BJ (cell line): ENCODE measurements at regions not wholly inside any gene's neighbourhood (a gene's known extent, or its start where the extent isn't known, plus 50 kb on each side); places are given as distances from the start of the nearest gene placed in this dataset.

Experiments
- CTCF ChIA-PET: fragments of 350-600 bp; formaldehyde crosslinking; extraction: SDS; loops from one replicate; lab custom pipeline; 2021; ENCODE audit warnings: antibody characterized with exemption, inconsistent platforms; lab: Yijun Ruan, JAX
- POLR2A ChIA-PET: fragments of 300-600 bp; sonication (Branson Sonifier 250); formaldehyde crosslinking; extraction: SDS; loops from one replicate; lab custom pipeline; 2021; ENCODE audit warnings: antibody characterized with exemption; lab: Charles Lee
- DNase-seq: peaks from one replicate; pipeline ENCODE4 v3.0.0-alpha.2; 2011; ENCODE audit warnings: low read depth
- H3K27me3 ChIP-seq: 2 replicates; pipeline ENCODE4 v1.6.0; 2011; ENCODE audit warnings: low read length; ENCODE audit not compliant: control insufficient read depth, insufficient read depth
- H3K36me3 ChIP-seq: 2 replicates; pipeline ENCODE4 v1.5.1; 2011; ENCODE audit warnings: low read length; ENCODE audit not compliant: control insufficient read depth, insufficient read depth
- H3K4me3 ChIP-seq: 2 replicates; pipeline ENCODE4 v1.5.1; 2011; ENCODE audit warnings: low read depth, mild to moderate bottlenecking, control low read depth, low read length
- TF ChIP-seq, protein P1 (sequence below): IDR thresholded peaks from 2 replicates; pipeline ENCODE4 v1.5.1; 2011; ENCODE audit warnings: low read depth, mild to moderate bottlenecking, control low read depth, inconsistent platforms, low read length, moderate library complexity; ENCODE audit not compliant: insufficient read depth

DNA sequence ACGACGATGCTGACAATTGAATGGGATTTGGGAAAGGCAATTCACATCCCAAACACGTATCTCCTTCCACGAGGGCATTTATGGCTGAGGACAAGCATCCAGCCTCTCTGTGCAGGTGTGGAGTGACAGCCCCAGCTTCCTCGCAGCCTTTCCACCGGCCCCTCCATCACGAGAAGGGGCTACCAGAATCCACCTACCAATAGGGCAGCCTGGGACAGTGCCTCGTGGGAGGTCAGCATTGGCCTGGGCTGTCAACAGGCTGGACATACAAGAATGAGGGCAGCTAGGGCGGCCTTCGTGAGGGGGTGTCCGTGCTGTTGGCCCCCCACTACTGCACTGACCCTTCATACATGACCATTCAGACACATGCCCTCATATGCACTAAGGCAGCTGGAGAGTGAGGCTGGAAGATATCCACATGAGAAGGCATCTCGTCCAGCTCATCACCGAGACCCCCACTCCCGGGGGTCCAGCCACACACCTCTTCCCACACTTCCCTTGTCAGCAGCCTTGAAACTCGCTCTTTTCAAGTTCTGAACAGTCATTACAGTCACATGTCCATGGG, 81.0 kb upstream of the ADRA2C start:
- ChIA-PET POLR2A (no interaction called here), CTCF (interaction anchor here (0.7 kb wide), 1 partner anchor 11 kb away, joined by 3 read pairs; no protein-coding TSS in a partner anchor)
- Histone ChIP-seq H3K36me3 (no peaks in the 10 kb centered on the region), H3K4me3 (no peak overlapping the region), H3K27me3 (peaks cover 3% of the 10 kb centered on the region; the same call in 1 of the 2 replicates)
- TF ChIP-seq, protein P1, sequence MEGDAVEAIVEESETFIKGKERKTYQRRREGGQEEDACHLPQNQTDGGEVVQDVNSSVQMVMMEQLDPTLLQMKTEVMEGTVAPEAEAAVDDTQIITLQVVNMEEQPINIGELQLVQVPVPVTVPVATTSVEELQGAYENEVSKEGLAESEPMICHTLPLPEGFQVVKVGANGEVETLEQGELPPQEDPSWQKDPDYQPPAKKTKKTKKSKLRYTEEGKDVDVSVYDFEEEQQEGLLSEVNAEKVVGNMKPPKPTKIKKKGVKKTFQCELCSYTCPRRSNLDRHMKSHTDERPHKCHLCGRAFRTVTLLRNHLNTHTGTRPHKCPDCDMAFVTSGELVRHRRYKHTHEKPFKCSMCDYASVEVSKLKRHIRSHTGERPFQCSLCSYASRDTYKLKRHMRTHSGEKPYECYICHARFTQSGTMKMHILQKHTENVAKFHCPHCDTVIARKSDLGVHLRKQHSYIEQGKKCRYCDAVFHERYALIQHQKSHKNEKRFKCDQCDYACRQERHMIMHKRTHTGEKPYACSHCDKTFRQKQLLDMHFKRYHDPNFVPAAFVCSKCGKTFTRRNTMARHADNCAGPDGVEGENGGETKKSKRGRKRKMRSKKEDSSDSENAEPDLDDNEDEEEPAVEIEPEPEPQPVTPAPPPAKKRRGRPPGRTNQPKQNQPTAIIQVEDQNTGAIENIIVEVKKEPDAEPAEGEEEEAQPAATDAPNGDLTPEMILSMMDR, result no peak
- no peak for DNase-seq

DNA sequence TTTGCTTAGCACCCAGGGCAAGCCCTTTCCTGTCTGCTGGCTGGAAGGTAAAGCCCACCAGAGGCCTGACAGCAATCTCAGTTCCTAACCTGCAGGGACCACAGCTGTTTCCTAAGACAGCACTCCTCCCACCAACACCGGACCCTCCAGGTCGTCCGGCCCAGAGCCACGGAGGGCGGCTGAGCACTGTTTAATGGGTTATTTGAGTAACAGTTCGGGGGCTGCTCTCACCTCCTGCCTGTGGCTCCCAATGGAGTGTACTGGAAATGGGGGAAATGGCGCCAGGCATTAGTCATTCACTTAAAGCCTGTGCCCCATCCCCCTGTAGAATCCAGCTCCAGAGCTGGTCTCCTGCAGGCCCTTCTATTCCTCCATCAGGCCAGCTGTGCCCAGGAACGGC, 81.6 kb upstream of the ADRA2C start:
- TF ChIP-seq, protein P1, result no peak
- no peak overlapping the region for H3K4me3 ChIP-seq
- CTCF ChIA-PET, result no interaction called here
- no peaks in the 10 kb centered on the region for H3K36me3 ChIP-seq
- peaks cover 3% of the 10 kb centered on the region; the same call in 1 of the 2 replicates for H3K27me3 ChIP-seq
- no peak for DNase-seq
- POLR2A ChIA-PET, result no interaction called here

DNA sequence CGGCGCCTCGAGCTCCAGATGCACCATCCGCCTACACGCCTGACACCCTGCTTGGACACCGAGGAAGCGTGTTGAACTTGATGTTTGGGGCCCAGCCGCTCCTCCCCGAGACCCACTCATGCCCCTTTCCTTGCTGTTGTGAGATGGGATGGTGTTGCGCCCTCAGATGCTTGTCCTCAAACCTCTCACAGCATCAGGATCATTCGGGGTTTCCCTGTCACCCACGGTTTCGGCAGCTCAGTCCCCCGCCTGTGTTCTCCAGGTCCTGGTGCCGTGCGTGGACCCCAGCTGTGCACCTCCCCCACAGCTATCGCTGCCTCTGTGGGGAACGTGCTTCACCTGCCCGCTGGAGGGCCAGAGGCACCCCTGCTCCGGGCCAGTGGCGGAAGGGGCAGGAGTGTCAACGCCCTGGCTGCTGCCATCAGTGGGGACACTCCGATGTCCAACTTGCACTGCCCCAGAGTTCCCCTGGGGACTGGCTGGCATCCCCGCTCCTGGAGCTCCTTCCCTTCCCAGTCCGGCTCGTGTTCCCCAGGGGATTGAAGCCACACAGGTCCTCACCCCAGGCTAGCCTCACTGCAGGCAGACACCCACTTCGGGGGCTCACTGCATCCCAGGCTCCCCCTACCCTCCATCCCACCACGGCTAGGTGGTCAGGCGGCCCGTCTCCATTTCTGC, 82.3 kb upstream of the ADRA2C start:
- ChIA-PET CTCF (no interaction called here), POLR2A (no interaction called here)
- Histone ChIP-seq H3K27me3 (peaks cover 3% of the 10 kb centered on the region; the same call in 1 of the 2 replicates), H3K4me3 (no peak overlapping the region), H3K36me3 (no peaks in the 10 kb centered on the region)
- DNase-seq, result no peak
- TF ChIP-seq, protein P1, result no peak

DNA sequence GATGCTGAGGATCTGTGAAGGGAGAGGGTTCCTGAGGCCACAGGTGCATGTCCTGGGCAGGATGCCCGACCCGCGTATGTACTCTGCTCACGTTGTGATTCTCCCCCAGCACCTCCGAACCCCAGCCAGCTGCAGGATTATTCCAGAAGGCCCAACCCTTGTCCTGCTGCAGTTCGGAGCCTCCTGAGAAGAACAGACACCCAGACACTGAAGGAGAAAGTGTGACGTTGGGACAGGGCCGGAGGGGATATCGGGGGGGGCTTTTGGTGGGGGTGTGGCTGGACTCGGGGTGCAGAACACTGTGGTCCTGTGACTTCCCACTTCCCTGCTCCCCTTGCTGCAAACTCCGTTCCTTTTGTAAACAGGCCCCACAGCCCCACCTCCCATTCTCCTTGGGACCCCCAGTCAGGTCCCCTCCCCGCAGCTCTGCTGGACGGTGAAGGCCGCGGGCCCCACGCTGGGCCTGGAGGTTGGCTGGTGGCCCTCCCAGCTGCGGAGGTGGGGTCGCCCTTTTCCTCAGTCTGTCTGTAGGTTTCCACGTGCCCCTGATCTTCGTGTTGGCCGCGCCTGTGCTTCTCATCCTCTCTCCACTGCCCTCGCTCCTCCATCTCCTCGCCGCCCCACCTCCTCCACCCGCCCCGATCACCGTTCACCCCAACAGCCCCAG, 83.0 kb upstream of the ADRA2C start:
- H3K4me3 ChIP-seq, result no peak overlapping the region
- DNase-seq, result no peak
- no peaks in the 10 kb centered on the region for H3K36me3 ChIP-seq
- TF ChIP-seq, protein P1, result no peak
- CTCF ChIA-PET, result no interaction called here
- POLR2A ChIA-PET, result no interaction called here
- peaks cover 3% of the 10 kb centered on the region; the same call in 1 of the 2 replicates for H3K27me3 ChIP-seq

DNA sequence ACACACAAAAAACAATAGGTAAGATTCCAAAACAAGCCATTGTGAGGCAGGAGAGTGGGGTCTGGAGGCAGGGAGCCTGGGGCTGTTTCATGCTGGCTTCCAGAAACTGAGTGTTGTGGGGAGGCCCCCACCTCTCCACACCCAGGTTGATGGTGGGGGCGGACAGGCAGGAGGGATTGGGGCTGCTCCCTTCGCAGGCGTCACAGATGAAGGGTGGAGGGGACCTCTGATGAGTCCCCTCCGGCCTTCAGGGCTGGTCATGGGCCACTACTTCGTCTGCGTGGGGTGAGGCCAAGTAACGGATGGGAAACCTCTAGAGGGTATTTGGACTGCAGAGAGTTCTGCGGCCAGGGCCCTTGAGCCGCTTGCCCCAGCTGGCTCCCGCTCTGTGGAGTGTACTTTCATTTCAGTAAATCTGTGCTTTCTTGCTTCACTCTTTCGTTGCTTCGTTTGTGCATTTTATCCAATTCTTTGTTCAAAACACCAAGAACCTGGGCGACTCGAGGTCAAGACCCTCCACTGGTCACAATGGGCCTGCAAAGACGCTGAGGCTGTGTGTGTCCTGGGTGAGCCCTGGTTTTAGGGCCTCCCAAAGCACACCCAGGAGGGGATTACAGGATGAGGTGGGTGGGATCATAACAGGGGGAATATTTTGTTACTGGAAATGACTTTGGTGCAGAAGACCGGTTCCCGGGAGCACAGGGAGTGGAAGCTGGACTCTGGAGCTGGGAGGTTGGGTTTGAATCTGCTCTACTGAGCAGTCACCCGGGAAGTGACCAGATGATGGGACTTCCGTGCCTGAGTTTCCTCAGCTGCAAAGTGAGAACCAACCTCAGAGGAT, 83.7 kb upstream of the ADRA2C start:
- ChIA-PET CTCF (no interaction called here), POLR2A (no interaction called here)
- no peak for DNase-seq
- TF ChIP-seq, protein P1, result no peak
- no peaks in the 10 kb centered on the region for H3K36me3 ChIP-seq
- H3K27me3 ChIP-seq, result peaks cover 5% of the 10 kb centered on the region
- no peak overlapping the region for H3K4me3 ChIP-seq
